IMR-90 (cell line): ENCODE measurements at regions not wholly inside any gene's neighbourhood (a gene's known extent, or its start where the extent isn't known, plus 50 kb on each side); places are given as distances from the start of the nearest gene placed in this dataset.

Experiments used
- ATAC-seq: fragments of 200-7000 bp; cut with Tn5 transposase; 2 replicates; pipeline ENCODE4 v1.9.1; 2020; ENCODE audit warnings: low read depth, mild to moderate bottlenecking, moderate library complexity
- BruUV-seq: library from RNA; stranded (reverse); fragments of 400-500 nt; replicated peaks from 2 replicates; lab custom pipeline; 2021; lab: Mats Ljungman, UMichigan
- CTCF ChIA-PET: fragments of 300-600 bp; formaldehyde crosslinking; extraction: SDS; loops from one replicate; lab custom pipeline; 2021; ENCODE audit warnings: antibody characterized with exemption; lab: Yijun Ruan, JAX
- POLR2A ChIA-PET: fragments of 300-600 bp; sonication (Branson Sonifier 250); formaldehyde crosslinking; loops from one replicate; lab custom pipeline; 2022; ENCODE audit warnings: antibody characterized with exemption; ENCODE audit not compliant: unreplicated experiment; lab: Charles Lee
- DNase-seq: peaks from one replicate; pipeline ENCODE4 v3.0.0; 2013
- H2AFZ ChIP-seq: replicated peaks from 2 replicates; pipeline ENCODE3; 2013; ENCODE audit warnings: low read length, mild to moderate bottlenecking; ENCODE audit not compliant: poor library complexity
- H2AK5ac ChIP-seq: 2 replicates; pipeline ENCODE4 v1.6.1; 2013; ENCODE audit warnings: low read depth, low read length, inconsistent platforms
- H2AK9ac ChIP-seq: replicated peaks from 2 replicates; pipeline ENCODE3; 2013; ENCODE audit warnings: mild to moderate bottlenecking, low read depth, low read length, moderate library complexity; ENCODE audit not compliant: poor library complexity
- H2BK120ac ChIP-seq: 2 replicates; pipeline ENCODE4 v1.6.1; 2013; ENCODE audit warnings: low read depth, low read length, inconsistent platforms
- H2BK15ac ChIP-seq: 3 replicates; pipeline ENCODE4 v1.6.1; 2013; ENCODE audit warnings: low read depth, low read length, inconsistent platforms
- H2BK20ac ChIP-seq: 2 replicates; pipeline ENCODE4 v1.6.1; 2013; ENCODE audit warnings: low read depth, mild to moderate bottlenecking, inconsistent platforms, low read length, moderate library complexity
- H2BK5ac ChIP-seq: 2 replicates; pipeline ENCODE4 v1.6.1; 2013; ENCODE audit warnings: mild to moderate bottlenecking, low read depth, low read length, inconsistent platforms; ENCODE audit not compliant: poor library complexity, severe bottlenecking
- H3K14ac ChIP-seq: replicated peaks from 2 replicates; pipeline ENCODE4 v1.6.1; 2013; ENCODE audit warnings: low read depth, low read length, inconsistent platforms
- H3K18ac ChIP-seq: 2 replicates; pipeline ENCODE4 v1.6.1; 2013; ENCODE audit warnings: low read depth, low read length, control low read depth
- H3K23ac ChIP-seq: 2 replicates; pipeline ENCODE4 v1.6.1; 2013; ENCODE audit warnings: low read depth, low read length, inconsistent platforms
- H3K27ac ChIP-seq: 2 replicates; pipeline ENCODE4 v1.5.1; 2013; ENCODE audit warnings: mild to moderate bottlenecking, control low read depth, low read length; ENCODE audit not compliant: insufficient read depth
- H3K27me3 ChIP-seq: 2 replicates; pipeline ENCODE4 v1.6.1; 2013; ENCODE audit warnings: low read length; ENCODE audit not compliant: control insufficient read depth, insufficient read depth
- H3K36me3 ChIP-seq: 2 replicates; pipeline ENCODE4 v1.6.1; 2013; ENCODE audit warnings: low read length, mixed read lengths; ENCODE audit not compliant: control insufficient read depth, insufficient read depth
- H3K4ac ChIP-seq: 2 replicates; pipeline ENCODE4 v1.6.1; 2013; ENCODE audit warnings: low read depth, low read length, inconsistent platforms
- H3K4me1 ChIP-seq: 2 replicates; pipeline ENCODE4 v1.6.1; 2013; ENCODE audit warnings: low read length, mixed read lengths; ENCODE audit not compliant: control insufficient read depth, insufficient read depth
- H3K4me2 ChIP-seq: 2 replicates; pipeline ENCODE4 v1.6.1; 2013; ENCODE audit warnings: low read depth, mild to moderate bottlenecking, control low read depth, low read length, moderate library complexity
- H3K4me3 ChIP-seq: 2 replicates; pipeline ENCODE4 v1.5.1; 2013; ENCODE audit warnings: low read depth, mild to moderate bottlenecking, control low read depth, low read length, moderate library complexity; ENCODE audit not compliant: insufficient read depth
- H3K56ac ChIP-seq: 2 replicates; pipeline ENCODE4 v1.6.1; 2013; ENCODE audit warnings: low read length, inconsistent platforms; ENCODE audit not compliant: insufficient read depth; ENCODE audit errors: extremely low read depth
- H3K79me1 ChIP-seq, 2 experiments: 2 replicates each; pipeline ENCODE4 v1.6.1; 2013; ENCODE audit warnings: low read length in 2 of 2, inconsistent platforms in 1 of 2, low read depth in 1 of 2
- H3K9ac ChIP-seq: 2 replicates; pipeline ENCODE4 v1.6.1; 2013; ENCODE audit warnings: low read depth, low read length, control low read depth
- H3K9me1 ChIP-seq: 2 replicates; pipeline ENCODE4 v1.6.1; 2013; ENCODE audit warnings: low read length, inconsistent platforms; ENCODE audit not compliant: insufficient read depth
- H3K9me3 ChIP-seq: 2 replicates; pipeline ENCODE4 v1.6.1; 2013; ENCODE audit warnings: low read length; ENCODE audit not compliant: control insufficient read depth, insufficient read depth
- H4K20me1 ChIP-seq: 2 replicates; pipeline ENCODE4 v1.6.1; 2013; ENCODE audit warnings: low read length, inconsistent platforms; ENCODE audit not compliant: insufficient read depth
- H4K5ac ChIP-seq: 2 replicates; pipeline ENCODE4 v1.6.1; 2013; ENCODE audit warnings: mild to moderate bottlenecking, low read depth, low read length, control low read depth
- H4K8ac ChIP-seq, 2 experiments: 2 replicates each; pipeline ENCODE4 v1.6.1; 2013; ENCODE audit warnings: low read depth in 2 of 2, low read length in 2 of 2, control low read depth in 1 of 2, inconsistent platforms in 1 of 2
- H4K91ac ChIP-seq: 2 replicates; pipeline ENCODE4 v1.6.1; 2013; ENCODE audit warnings: low read depth, low read length, inconsistent platforms; ENCODE audit not compliant: insufficient read depth
- MAFK ChIP-seq: IDR thresholded peaks from 2 replicates; pipeline ENCODE4 v1.6.1; 2012; ENCODE audit warnings: low read depth, low read length, improper control_type of control experiment
- MXI1 ChIP-seq: IDR thresholded peaks from 2 replicates; pipeline ENCODE4 v1.6.1; 2012; ENCODE audit warnings: low read depth, mild to moderate bottlenecking, low read length, moderate library complexity, borderline replicate concordance
- NFE2L2 ChIP-seq: fragments of 150-350 bp; IDR thresholded peaks from 2 replicates; pipeline ENCODE4 v1.6.1; 2016; ENCODE audit warnings: low read depth, mild to moderate bottlenecking, low read length
- POLR2A ChIP-seq: IDR thresholded peaks from 2 replicates; pipeline ENCODE4 v1.6.1; 2012; ENCODE audit warnings: mild to moderate bottlenecking, low read depth, low read length
- WGBS, 2 experiments: methylation state at CpG; one replicate each; pipeline versions ENCODE4 v1.1.5 to v1.1.7; 2013; ENCODE audit warnings: missing lambda C conversion rate in 2 of 2; ENCODE audit not compliant: insufficient read length in 1 of 2; ENCODE audit errors: extremely low coverage in 2 of 2; 5-methylcytosine and 5-hydroxymethylcytosine counted together
- dilution Hi-C: fragments of 300-500 bp; cut with HindIII; formaldehyde crosslinking; loops from one replicate; pipeline ENCODE4 v1.14.3; 2018; ENCODE audit warnings: low sequenced_read_pairs; ENCODE audit not compliant: unreplicated experiment
- in situ Hi-C: fragments of 300-500 bp; cut with MboI; formaldehyde crosslinking; loops from 3 replicates; pipeline ENCODE4 v1.14.3; 2019; ENCODE audit warnings: low sequenced_read_pairs, inconsistent platforms, mixed read lengths
- intact Hi-C: fragments of 100-400 bp; cut with micrococcal nuclease; formaldehyde crosslinking; loops from 2 replicates; pipeline ENCODE4 v1.10.0; 2022

DNA sequence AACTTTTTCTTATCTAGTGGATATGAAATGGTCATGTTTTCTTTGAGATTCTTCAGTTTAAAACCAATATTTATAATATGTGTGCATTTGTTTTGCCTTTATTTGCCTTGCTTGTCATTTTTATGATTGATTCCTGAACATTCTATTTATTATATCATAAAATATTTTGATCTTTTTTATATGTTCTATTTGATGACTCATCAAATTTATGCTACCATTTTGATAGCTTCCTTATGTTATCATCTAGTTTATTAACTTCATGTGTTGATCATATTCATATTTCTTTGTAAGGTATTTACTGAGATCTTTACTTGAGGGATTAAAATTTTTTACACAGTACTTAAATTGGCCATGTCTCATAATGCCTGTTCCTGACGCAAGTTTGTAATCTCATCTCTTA lies 1650.0 kb downstream of the AMY1C start:
- no peak for DNase-seq
- ChIA-PET POLR2A (no interaction called here), CTCF (no interaction called here)
- Histone ChIP-seq H4K20me1 (no peaks in the 10 kb centered on the region), H3K14ac (no peak overlapping the region), H3K4me3 (no peak overlapping the region), H2BK5ac (no peak overlapping the region), H3K9me3 (peaks cover 7% of the 10 kb centered on the region), H3K27me3 (no peaks in the 10 kb centered on the region), H4K8ac (no peak overlapping the region), H2AK5ac (no peak overlapping the region), H4K5ac (no peak overlapping the region), H3K23ac (no peak overlapping the region), H3K18ac (no peak overlapping the region), H3K9me1 (no peaks in the 10 kb centered on the region), H3K79me1 (no peaks in the 10 kb centered on the region), H3K4me1 (no peaks in the 10 kb centered on the region), H2AK9ac (no peak overlapping the region), H2AFZ (no peak overlapping the region), H2BK15ac (no peak overlapping the region), H3K4ac (no peak overlapping the region), H3K56ac (no peak overlapping the region), H3K27ac (no peak overlapping the region), H3K4me2 (no peak overlapping the region), H3K36me3 (no peaks in the 10 kb centered on the region), H3K9ac (no peak overlapping the region), H4K91ac (no peak overlapping the region), H2BK20ac (no peak overlapping the region), H2BK120ac (no peak overlapping the region)
- intact Hi-C loops, result no loop called here
- no TSS peak for BruUV-seq
- dilution Hi-C loops, result no loop called here
- TF ChIP-seq MXI1 (no peak), POLR2A (no peak), MAFK (peak; percentile 97), NFE2L2 (no peak)
- WGBS, 2 experiments, result no CpG with 5 or more reads among the region's 1 CpG
- in situ Hi-C loops, result no loop called here
- no peak for ATAC-seq
